B cell (primary cell): ENCODE measurements at regions not wholly inside any gene's neighbourhood (a gene's known extent, or its start where the extent isn't known, plus 50 kb on each side); places are given as distances from the start of the nearest gene placed in this dataset.

Experiments
- ATAC-seq: fragments of 200-7000 bp; cut with Tn5 transposase; one replicate; pipeline ENCODE4 v1.10.0; 2021; ENCODE audit warnings: low read depth, mild to moderate bottlenecking, moderate number of reproducible peaks, moderate library complexity
- CTCF ChIA-PET: fragments of 350-600 bp; sonication (Branson Sonifier 250); formaldehyde crosslinking; loops from one replicate; lab custom pipeline; 2021; ENCODE audit warnings: antibody characterized with exemption, inconsistent platforms; lab: Charles Lee
- POLR2A ChIA-PET: fragments of 350-600 bp; sonication (Branson Sonifier 250); formaldehyde crosslinking; loops from one replicate; lab custom pipeline; 2021; ENCODE audit warnings: antibody characterized with exemption; lab: Charles Lee
- DNase-seq: peaks from one replicate; pipeline ENCODE4 v3.0.0; 2013
- H2AFZ ChIP-seq: 2 replicates; pipeline ENCODE4 v1.6.1; 2012; ENCODE audit warnings: mild to moderate bottlenecking, low read depth, low read length; ENCODE audit not compliant: insufficient read depth, poor library complexity, severe bottlenecking
- H3K27ac ChIP-seq, 2 donors: 1 replicate in 1 of 2; 2 replicates in 1 of 2; pipeline ENCODE4 v1.5.1; 2012 to 2013; ENCODE audit warnings: low read length in 2 of 2, mild to moderate bottlenecking in 2 of 2, moderate library complexity in 1 of 2
- H3K27me3 ChIP-seq, 4 experiments: fragments of 200-600 bp in 1 of 4; sonication (generic) in 1 of 4; replicated peaks in 1 of 4; 1 replicate in 2 of 4; 2 replicates in 2 of 4; pipeline versions ENCODE4 v1.6.1 to v1.7.0; 2013 to 2016; ENCODE audit warnings: low read length in 3 of 4, mild to moderate bottlenecking in 2 of 4, mixed read lengths in 1 of 4, moderate library complexity in 1 of 4; ENCODE audit not compliant: insufficient read depth in 4 of 4, control insufficient read depth in 3 of 4; ENCODE audit errors: control extremely low read depth in 1 of 4
- H3K36me3 ChIP-seq, 2 experiments: replicated peaks in 1 of 2; 1 replicate in 1 of 2; 2 replicates in 1 of 2; pipeline versions ENCODE4 v1.6.1 to v1.7.1; 2013; ENCODE audit warnings: low read length in 1 of 2; ENCODE audit not compliant: insufficient read depth in 2 of 2, control insufficient read depth in 1 of 2; ENCODE audit errors: control extremely low read depth in 1 of 2, extremely low read depth in 1 of 2
- H3K4me1 ChIP-seq, 2 donors: fragments of 200-600 bp in 1 of 2; sonication (generic) in 1 of 2; 1 replicate in 1 of 2; 2 replicates in 1 of 2; pipeline versions ENCODE4 v1.5.1 to v1.6.1; 2013 to 2017; ENCODE audit warnings: low read length in 2 of 2; ENCODE audit not compliant: control insufficient read depth in 2 of 2, insufficient read depth in 2 of 2
- H3K4me2 ChIP-seq: replicated peaks from 2 replicates; pipeline ENCODE3; 2012; ENCODE audit warnings: mild to moderate bottlenecking, low read depth, low read length; ENCODE audit not compliant: poor library complexity, severe bottlenecking
- H3K4me3 ChIP-seq, 5 experiments: fragments of 200-600 bp in 1 of 5; sonication (generic) in 1 of 5; 1 replicate in 3 of 5; 2 replicates in 2 of 5; pipeline versions ENCODE4 v1.5.1 to v1.7.0; 2011 to 2016; ENCODE audit warnings: low read length in 4 of 5, mild to moderate bottlenecking in 4 of 5, low read depth in 2 of 5, control low read depth in 1 of 5, moderate library complexity in 1 of 5; ENCODE audit not compliant: insufficient read depth in 1 of 5; ENCODE audit errors: control extremely low read depth in 1 of 5, extremely low read depth in 1 of 5
- H3K79me2 ChIP-seq: fragments of 200-600 bp; sonication (generic); one replicate; pipeline ENCODE4 v1.6.0; 2016; ENCODE audit warnings: low read length; ENCODE audit not compliant: control insufficient read depth, insufficient read depth
- H3K9ac ChIP-seq: fragments of 200-600 bp; sonication (generic); 2 replicates; pipeline ENCODE4 v1.6.1; 2017; ENCODE audit warnings: mild to moderate bottlenecking, low read length, moderate library complexity
- H3K9me3 ChIP-seq, 3 donors: one replicate each; pipeline versions ENCODE4 v1.6.1 to v1.7.1; 2013; ENCODE audit warnings: low read length in 2 of 3; ENCODE audit not compliant: control insufficient read depth in 2 of 3, insufficient read depth in 1 of 3; ENCODE audit errors: control extremely low read depth in 1 of 3
- H4K20me1 ChIP-seq: 2 replicates; pipeline ENCODE4 v1.6.0; 2012; ENCODE audit warnings: mild to moderate bottlenecking, low read length; ENCODE audit not compliant: insufficient read depth, control insufficient read depth, poor library complexity, severe bottlenecking
- H3K27ac Mint-ChIP-seq: one replicate; pipeline ENCODE4 v1.8.0; 2021; ENCODE audit warnings: mixed read lengths
- H3K27me3 Mint-ChIP-seq: one replicate; pipeline ENCODE4 v1.8.0; 2021; ENCODE audit warnings: mixed read lengths
- H3K4me1 Mint-ChIP-seq: one replicate; pipeline ENCODE4 v1.8.0; 2021; ENCODE audit warnings: mixed read lengths
- H3K4me3 Mint-ChIP-seq: one replicate; pipeline ENCODE4 v1.8.0; 2021; ENCODE audit warnings: mixed read lengths
- H3K9me3 Mint-ChIP-seq: one replicate; pipeline ENCODE4 v1.8.0; 2022; ENCODE audit warnings: mixed read lengths; ENCODE audit not compliant: insufficient read depth
- EZH2 ChIP-seq: IDR thresholded peaks from 2 replicates; pipeline ENCODE4 v1.6.1; 2012; ENCODE audit warnings: borderline replicate concordance, low read depth, mild to moderate bottlenecking, moderate library complexity, low read length; ENCODE audit not compliant: insufficient read depth, poor library complexity, severe bottlenecking
- WGBS: methylation state at CpG from one replicate; pipeline ENCODE4 v1.1.5; 2013; ENCODE audit warnings: missing lambda C conversion rate; ENCODE audit not compliant: insufficient coverage; 5-methylcytosine and 5-hydroxymethylcytosine counted together
- intact Hi-C: fragments of 100-400 bp; cut with micrococcal nuclease; formaldehyde crosslinking; loops from one replicate; pipeline ENCODE4 v1.10.0; 2022
- TF ChIP-seq, protein P1 (sequence below): fragments of 200-600 bp; IDR thresholded peaks from one replicate; pipeline ENCODE4 v1.8.0; 2022; ENCODE audit warnings: antibody characterized with exemption, mild to moderate bottlenecking

DNA sequence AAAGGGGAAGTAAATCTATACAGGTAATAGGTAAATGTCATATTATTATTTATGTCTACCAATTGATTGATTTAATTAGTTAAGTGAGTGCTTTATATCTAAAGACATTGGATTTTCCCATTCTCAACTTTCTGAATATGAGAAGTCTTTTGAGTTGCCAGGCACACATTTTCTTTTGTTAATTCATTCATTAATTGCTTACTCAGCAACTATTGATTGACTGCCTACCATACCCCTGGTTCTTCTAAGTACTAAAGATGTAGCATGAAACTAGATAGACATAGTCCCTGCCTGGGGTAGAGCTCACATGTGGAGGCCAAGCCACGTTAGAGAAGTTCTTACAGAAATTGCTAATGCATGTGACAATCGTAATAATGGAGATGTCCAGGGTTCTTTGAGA lies 253.1 kb upstream of the LYZL1 start:
- no peak overlapping the region for H3K9ac ChIP-seq
- POLR2A ChIA-PET, result no interaction called here
- no peak overlapping the region for H3K4me3 ChIP-seq
- no peaks in the 10 kb centered on the region for H3K27me3 Mint-ChIP-seq
- H3K27me3 ChIP-seq, result no peaks in the 10 kb centered on the region
- H2AFZ ChIP-seq, result no peak overlapping the region
- H3K9me3 Mint-ChIP-seq, result peaks cover 5% of the 10 kb centered on the region
- no peak overlapping the region for H3K4me2 ChIP-seq
- DNase-seq (no peak), ATAC-seq (no peak)
- no peak overlapping the region for H3K4me3 Mint-ChIP-seq
- intact Hi-C loops, result no loop called here
- 86% methylated on average over 1 of the region's 2 CpGs for WGBS
- H3K27ac ChIP-seq, result no peak overlapping the region
- no peaks in the 10 kb centered on the region for H3K79me2 ChIP-seq
- no peak overlapping the region for H3K27ac Mint-ChIP-seq
- no peaks in the 10 kb centered on the region for H4K20me1 ChIP-seq
- CTCF ChIA-PET, result no interaction called here
- no peak for TF ChIP-seq EZH2
- TF ChIP-seq, protein P1, sequence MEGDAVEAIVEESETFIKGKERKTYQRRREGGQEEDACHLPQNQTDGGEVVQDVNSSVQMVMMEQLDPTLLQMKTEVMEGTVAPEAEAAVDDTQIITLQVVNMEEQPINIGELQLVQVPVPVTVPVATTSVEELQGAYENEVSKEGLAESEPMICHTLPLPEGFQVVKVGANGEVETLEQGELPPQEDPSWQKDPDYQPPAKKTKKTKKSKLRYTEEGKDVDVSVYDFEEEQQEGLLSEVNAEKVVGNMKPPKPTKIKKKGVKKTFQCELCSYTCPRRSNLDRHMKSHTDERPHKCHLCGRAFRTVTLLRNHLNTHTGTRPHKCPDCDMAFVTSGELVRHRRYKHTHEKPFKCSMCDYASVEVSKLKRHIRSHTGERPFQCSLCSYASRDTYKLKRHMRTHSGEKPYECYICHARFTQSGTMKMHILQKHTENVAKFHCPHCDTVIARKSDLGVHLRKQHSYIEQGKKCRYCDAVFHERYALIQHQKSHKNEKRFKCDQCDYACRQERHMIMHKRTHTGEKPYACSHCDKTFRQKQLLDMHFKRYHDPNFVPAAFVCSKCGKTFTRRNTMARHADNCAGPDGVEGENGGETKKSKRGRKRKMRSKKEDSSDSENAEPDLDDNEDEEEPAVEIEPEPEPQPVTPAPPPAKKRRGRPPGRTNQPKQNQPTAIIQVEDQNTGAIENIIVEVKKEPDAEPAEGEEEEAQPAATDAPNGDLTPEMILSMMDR, result no peak
- H3K9me3 ChIP-seq, result no peaks in the 10 kb centered on the region
- H3K4me1 ChIP-seq, result no peaks in the 10 kb centered on the region
- H3K4me1 Mint-ChIP-seq, result no peaks in the 10 kb centered on the region
- no peaks in the 10 kb centered on the region for H3K36me3 ChIP-seq

DNA sequence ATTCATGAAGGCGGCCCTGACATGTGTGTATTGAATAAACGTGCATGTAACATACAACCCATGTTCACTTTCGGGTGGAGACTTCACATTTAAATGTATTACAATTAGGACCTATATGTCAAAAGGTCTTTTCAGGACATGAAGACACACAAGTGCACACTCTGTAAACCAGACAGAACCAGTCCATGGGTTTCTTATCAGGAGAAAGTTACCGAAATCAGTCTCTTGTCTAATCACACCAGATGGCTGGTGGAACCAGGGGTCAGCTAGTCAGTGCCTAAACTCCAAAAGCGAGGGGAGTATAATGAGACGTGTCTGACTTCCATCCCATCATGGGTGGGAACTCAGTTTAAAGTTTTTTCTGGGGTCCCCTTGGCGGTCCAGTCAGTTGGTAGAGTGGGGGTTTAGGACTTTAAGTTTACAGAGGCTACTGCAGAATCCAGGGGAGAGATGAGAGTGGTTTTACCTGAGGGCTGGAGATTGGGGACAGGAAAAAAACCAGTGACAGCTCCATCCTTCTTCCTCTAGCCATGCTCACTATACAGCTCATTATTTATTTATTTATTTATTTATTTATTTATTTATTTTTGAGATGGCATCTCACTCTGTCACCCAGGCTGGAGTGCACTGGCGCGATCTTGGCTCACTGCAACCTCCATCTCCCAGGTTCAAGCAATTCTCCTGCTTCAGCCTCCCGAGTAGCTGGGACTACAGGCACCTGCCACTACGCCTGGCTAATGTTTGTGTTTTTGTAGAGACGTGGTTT lies 251.3 kb upstream of the LYZL1 start:
- Histone ChIP-seq H3K27me3 (no peaks in the 10 kb centered on the region), H3K4me2 (no peak overlapping the region), H3K4me1 (no peaks in the 10 kb centered on the region), H3K79me2 (no peaks in the 10 kb centered on the region), H2AFZ (no peak overlapping the region), H3K4me3 (no peak overlapping the region), H4K20me1 (no peaks in the 10 kb centered on the region), H3K36me3 (no peaks in the 10 kb centered on the region), H3K9me3 (peaks cover 0 to 3% (median 0%) of the 10 kb centered on the region in 3 donors), H3K27ac (no peak overlapping the region), H3K9ac (no peak overlapping the region)
- no peaks in the 10 kb centered on the region for H3K27me3 Mint-ChIP-seq
- H3K4me3 Mint-ChIP-seq, result no peak overlapping the region
- ChIA-PET POLR2A (no interaction called here), CTCF (no interaction called here)
- WGBS, result 94% methylated on average over 6 of the region's 12 CpGs
- H3K4me1 Mint-ChIP-seq, result no peaks in the 10 kb centered on the region
- H3K9me3 Mint-ChIP-seq, result peaks cover 6% of the 10 kb centered on the region
- no peak for ATAC-seq
- intact Hi-C loops, result no loop called here
- no peak for TF ChIP-seq EZH2
- TF ChIP-seq, protein P1, result no peak
- H3K27ac Mint-ChIP-seq, result no peak overlapping the region
- DNase-seq, result no peak
